Right lobe of liver (tissue), 4 donors: ENCODE measurements at regions not wholly inside any gene's neighbourhood (a gene's known extent, or its start where the extent isn't known, plus 50 kb on each side); places are given as distances from the start of the nearest gene placed in this dataset.

Experiments
- CTCF ChIP-seq, 4 donors: fragments of 200-600 bp in 3 of 4; fragments of 450-650 bp in 1 of 4; IDR thresholded peaks; one replicate each; pipeline versions ENCODE4 v1.5.1 to v1.8.0; 2016 to 2022; ENCODE audit warnings: antibody characterized with exemption in 4 of 4, mild to moderate bottlenecking in 2 of 4
- POLR2A ChIP-seq: fragments of 450-650 bp; IDR thresholded peaks from one replicate; pipeline ENCODE4 v1.6.1; 2017; ENCODE audit warnings: antibody characterized with exemption, mild to moderate bottlenecking
- donor health status: DM: no; HTN: no; CAD: no.
- donor health status: DM: no; HTN: no; CAD: no.
- donor health status: DM: no; HTN: yes; CAD: no.

- TF ChIP-seq POLR2A (no peak), CTCF (IDR thresholded peaks at IDR 0.05) (no peak)
Measured at GRCh38 chr5:136513430-136513829, 148.1 kb upstream of the TRPC7 start.
